GM20000 (cell line): ENCODE measurements at regions not wholly inside any gene's neighbourhood (a gene's known extent, or its start where the extent isn't known, plus 50 kb on each side); places are given as distances from the start of the nearest gene placed in this dataset.

Source experiments
- DNase-seq: peaks from one replicate; pipeline ENCODE4 v3.0.0; 2012; ENCODE audit warnings: low spot score
- TF ChIP-seq, protein P1 (sequence below): IDR thresholded peaks from 2 replicates; pipeline ENCODE4 v1.5.1; 2012; ENCODE audit warnings: mild to moderate bottlenecking, control low read depth; ENCODE audit errors: extremely low read depth, missing control alignments

DNA sequence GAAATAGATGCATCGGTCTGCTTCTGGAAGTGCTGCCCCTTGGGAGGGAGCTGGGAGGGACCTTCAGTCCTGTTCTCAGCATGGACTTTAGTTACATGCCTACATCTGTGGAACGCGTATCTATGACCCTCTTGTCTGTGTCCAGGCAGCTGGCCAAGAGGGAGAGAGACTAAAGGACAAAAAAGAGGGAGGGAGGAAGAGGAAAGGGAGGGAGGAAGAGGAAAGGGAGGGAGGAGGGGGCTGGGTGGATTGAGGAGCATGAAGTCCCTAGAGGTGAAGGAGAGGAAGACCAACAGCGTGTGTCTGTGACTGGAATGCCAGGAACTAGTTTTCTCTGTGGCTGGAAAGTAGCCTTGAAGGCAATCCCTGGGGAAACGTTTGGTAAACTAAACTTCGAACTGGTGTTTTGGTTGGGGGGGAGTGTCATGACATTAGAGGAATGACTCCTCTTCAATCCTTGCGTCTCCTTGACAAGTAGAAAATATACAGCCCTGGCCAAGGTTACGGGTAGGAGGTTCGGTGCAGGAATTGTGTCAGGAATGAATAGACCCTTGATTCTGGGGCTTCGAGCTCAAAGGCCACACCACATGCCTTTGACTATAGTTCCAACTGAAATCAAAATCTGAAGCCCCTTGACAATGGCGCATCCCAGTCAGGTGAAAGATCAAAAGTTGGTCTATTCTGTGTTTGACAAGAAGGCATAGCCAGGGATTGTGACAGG is 52.0 kb upstream of the PLEKHG1 start:
- no peak for DNase-seq
- TF ChIP-seq, protein P1, sequence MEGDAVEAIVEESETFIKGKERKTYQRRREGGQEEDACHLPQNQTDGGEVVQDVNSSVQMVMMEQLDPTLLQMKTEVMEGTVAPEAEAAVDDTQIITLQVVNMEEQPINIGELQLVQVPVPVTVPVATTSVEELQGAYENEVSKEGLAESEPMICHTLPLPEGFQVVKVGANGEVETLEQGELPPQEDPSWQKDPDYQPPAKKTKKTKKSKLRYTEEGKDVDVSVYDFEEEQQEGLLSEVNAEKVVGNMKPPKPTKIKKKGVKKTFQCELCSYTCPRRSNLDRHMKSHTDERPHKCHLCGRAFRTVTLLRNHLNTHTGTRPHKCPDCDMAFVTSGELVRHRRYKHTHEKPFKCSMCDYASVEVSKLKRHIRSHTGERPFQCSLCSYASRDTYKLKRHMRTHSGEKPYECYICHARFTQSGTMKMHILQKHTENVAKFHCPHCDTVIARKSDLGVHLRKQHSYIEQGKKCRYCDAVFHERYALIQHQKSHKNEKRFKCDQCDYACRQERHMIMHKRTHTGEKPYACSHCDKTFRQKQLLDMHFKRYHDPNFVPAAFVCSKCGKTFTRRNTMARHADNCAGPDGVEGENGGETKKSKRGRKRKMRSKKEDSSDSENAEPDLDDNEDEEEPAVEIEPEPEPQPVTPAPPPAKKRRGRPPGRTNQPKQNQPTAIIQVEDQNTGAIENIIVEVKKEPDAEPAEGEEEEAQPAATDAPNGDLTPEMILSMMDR: no peak

DNA sequence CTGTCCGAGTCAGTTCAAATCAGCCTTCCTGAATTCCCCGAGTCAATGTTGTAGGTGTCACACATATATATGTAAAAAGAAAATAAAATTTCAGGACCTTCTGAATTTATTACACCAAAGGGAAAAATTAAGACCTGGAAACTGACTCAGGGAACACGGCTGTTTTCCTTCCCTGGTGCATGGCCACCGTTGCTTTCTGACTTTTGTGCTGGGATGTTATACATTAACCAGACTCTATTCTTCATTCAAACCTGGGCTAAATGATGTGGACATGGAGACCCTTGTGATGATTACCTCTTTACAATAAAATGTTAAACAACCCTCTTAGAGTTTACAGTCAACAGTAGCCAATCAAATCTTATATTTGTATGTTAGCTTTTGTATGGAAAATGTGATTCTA is 51.4 kb upstream of the PLEKHG1 start:
- TF ChIP-seq, protein P1: no peak
- no peak for DNase-seq

DNA sequence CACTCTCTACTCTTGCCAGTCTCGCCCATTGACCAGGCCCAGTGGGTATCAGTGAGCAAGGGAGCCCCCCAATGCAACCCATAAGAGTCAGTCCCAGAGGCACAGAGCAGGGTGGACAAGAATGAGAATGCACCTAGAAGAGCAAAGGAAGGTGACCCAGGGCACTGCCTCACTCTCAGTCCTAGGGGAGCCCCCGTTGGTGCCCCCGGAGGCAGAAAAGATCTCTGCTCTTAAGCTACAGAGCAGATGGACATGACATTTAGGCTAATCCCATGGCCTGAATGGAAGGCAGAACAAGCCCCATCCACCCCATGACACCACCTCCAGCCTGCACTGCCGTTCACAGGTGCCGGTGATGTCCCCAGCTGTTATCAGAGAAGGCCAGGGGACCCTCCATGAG is 50.7 kb upstream of the PLEKHG1 start:
- DNase-seq: no peak
- TF ChIP-seq, protein P1: no peak

DNA sequence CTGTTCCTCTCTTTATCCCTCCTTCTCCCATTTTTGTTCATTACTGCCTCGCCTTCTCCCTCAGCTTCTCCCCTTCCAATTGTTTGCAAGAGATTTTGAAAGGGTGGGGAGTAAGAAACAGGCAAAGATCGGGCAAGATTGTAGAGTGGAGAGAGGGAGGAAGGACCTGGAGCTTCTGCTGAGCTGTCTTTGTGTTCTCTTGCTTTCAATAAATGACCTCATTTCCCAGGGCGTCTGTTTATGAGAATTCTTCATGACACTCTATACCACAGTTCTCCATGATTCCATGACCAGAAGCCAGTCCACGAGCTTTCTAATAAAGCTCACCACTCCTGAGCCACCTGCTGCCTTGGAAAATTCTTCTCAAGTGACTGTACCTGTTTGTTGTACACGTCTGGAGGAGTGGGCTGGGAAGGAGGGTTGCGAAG is 50.0 kb upstream of the PLEKHG1 start:
- DNase-seq: no peak
- TF ChIP-seq, protein P1: no peak
